Retinal pigment epithelial cell (primary cell): ENCODE measurements at regions not wholly inside any gene's neighbourhood (a gene's known extent, or its start where the extent isn't known, plus 50 kb on each side); places are given as distances from the start of the nearest gene placed in this dataset.

ENCODE experiments used
- DNase-seq: peaks from one replicate; pipeline ENCODE4 v3.0.0-alpha.2; 2010; ENCODE audit warnings: low read depth
- H3K4me3 ChIP-seq: 2 replicates; pipeline ENCODE4 v1.5.1; 2011; ENCODE audit warnings: mild to moderate bottlenecking, low read length, control low read depth, moderate library complexity
- TF ChIP-seq, protein P1 (sequence below): conservative IDR thresholded peaks from 2 replicates; pipeline ENCODE4 v1.5.1; 2011; ENCODE audit warnings: low read depth, low read length, control low read depth, inconsistent platforms

- TF ChIP-seq, protein P1, sequence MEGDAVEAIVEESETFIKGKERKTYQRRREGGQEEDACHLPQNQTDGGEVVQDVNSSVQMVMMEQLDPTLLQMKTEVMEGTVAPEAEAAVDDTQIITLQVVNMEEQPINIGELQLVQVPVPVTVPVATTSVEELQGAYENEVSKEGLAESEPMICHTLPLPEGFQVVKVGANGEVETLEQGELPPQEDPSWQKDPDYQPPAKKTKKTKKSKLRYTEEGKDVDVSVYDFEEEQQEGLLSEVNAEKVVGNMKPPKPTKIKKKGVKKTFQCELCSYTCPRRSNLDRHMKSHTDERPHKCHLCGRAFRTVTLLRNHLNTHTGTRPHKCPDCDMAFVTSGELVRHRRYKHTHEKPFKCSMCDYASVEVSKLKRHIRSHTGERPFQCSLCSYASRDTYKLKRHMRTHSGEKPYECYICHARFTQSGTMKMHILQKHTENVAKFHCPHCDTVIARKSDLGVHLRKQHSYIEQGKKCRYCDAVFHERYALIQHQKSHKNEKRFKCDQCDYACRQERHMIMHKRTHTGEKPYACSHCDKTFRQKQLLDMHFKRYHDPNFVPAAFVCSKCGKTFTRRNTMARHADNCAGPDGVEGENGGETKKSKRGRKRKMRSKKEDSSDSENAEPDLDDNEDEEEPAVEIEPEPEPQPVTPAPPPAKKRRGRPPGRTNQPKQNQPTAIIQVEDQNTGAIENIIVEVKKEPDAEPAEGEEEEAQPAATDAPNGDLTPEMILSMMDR, result no peak
- no peak for DNase-seq
- no peak overlapping the region for H3K4me3 ChIP-seq
These were observed 865.0 kb downstream of the NR2F1-AS1 start for GRCh38 chr5:92715946-92716520.

GRCh38 chr5:92713826-92714225, 867.2 kb downstream of the NR2F1-AS1 start:
- TF ChIP-seq, protein P1, result no peak
- no peak overlapping the region for H3K4me3 ChIP-seq
- DNase-seq, result no peak

DNA sequence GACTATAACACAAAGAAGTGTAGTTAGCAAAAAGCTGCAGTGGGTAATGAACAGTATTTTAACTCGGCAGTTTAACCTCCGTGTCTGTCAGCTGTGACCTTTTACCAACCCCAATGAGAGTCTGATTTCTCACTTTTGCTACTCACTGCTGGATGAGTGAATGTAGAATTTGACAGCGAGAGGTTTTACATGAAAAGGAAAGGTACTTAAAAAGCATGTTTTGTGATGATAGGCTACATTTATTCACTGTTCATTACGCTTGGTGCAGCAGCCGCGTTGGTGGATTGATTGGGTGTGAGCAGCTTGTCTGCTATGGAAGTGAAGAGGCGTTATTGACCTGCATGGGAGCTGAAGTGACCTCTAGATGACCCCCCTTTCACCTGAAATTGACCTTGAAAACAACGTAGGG, 867.7 kb downstream of the NR2F1-AS1 start:
- H3K4me3 ChIP-seq, result no peak overlapping the region
- TF ChIP-seq, protein P1, result no peak
- no peak for DNase-seq

- H3K4me3 ChIP-seq, result no peak overlapping the region
- DNase-seq, result no peak
- TF ChIP-seq, protein P1, result no peak
These were observed 869.1 kb downstream of the NR2F1-AS1 start for GRCh38 chr5:92711956-92712355.

- TF ChIP-seq, protein P1, result no peak
- peak; percentile 42 for DNase-seq
- H3K4me3 ChIP-seq, result no peak overlapping the region
These were observed 876.4 kb downstream of the NR2F1-AS1 start for GRCh38 chr5:92704590-92704989.

- H3K4me3 ChIP-seq, result no peak overlapping the region
- peak; percentile 76 for DNase-seq
- TF ChIP-seq, protein P1, result no peak
These were observed 877.0 kb downstream of the NR2F1-AS1 start for GRCh38 chr5:92703976-92704375.

DNA sequence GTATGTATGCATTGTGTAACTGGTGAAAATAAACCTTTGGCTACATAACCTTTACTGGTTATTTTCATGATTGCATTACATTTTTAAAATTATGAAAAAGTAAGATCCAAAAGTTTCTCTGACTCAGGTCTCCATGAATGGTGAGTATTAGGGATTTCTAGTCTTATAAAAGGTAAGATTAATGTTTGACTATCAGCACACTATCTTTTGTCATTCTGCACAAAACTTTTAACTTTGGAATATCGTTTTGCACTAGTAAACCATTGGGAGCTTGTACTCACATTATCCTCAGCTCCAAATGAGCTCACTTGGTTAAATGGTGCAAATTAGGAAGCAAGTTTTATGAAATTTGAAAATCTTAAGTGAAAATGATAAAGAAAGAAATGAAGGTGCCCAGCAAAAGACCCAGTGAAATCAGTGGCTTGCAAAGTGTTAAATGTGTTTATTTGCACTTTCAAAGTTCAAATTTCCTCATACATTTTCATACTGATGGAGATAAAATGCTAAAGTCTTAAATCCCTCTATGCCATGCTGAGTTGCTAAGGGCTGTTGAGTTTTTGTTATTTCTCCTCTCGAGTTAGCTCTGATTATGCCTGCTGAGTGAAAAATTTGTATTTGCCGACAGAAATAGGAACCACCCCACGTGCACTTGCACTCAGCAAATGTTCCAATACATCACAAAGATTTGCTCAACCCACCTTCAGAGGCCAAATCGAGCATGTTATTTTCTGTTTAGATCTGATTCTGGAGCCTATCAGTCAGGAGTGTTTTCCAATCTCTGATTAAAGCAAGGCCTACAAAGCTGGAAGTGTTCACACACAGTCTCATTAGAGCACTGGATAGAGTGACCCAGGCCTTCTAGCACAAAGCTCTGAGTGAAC, 885.7 kb downstream of the NR2F1-AS1 start:
- TF ChIP-seq, protein P1, result no peak
- no peak for DNase-seq
- no peak overlapping the region for H3K4me3 ChIP-seq
